Fibroblast of lung (primary cell): ENCODE measurements at regions not wholly inside any gene's neighbourhood (a gene's known extent, or its start where the extent isn't known, plus 50 kb on each side); places are given as distances from the start of the nearest gene placed in this dataset.

ENCODE experiments used
- DNase-seq, 2 donors: peaks; one replicate each; pipeline versions ENCODE4 v3.0.0 to v3.0.0-alpha.2; 2010; ENCODE audit warnings: low read depth in 2 of 2
- H2AFZ ChIP-seq: 2 replicates; pipeline ENCODE4 v1.5.1; 2012; ENCODE audit warnings: low read length, control low read depth, inconsistent platforms
- H3K27ac ChIP-seq: 2 replicates; pipeline ENCODE4 v1.5.1; 2011; ENCODE audit warnings: low read length, control low read depth; ENCODE audit not compliant: insufficient read depth
- H3K27me3 ChIP-seq: 2 replicates; pipeline ENCODE4 v1.5.1; 2011; ENCODE audit warnings: mild to moderate bottlenecking, low read length; ENCODE audit not compliant: control insufficient read depth, insufficient read depth
- H3K36me3 ChIP-seq: 2 replicates; pipeline ENCODE4 v1.5.1; 2011; ENCODE audit warnings: low read length; ENCODE audit not compliant: control insufficient read depth, insufficient read depth
- H3K4me1 ChIP-seq: 2 replicates; pipeline ENCODE4 v1.5.1; 2011; ENCODE audit warnings: low read length; ENCODE audit not compliant: control insufficient read depth, insufficient read depth; ENCODE audit errors: extremely low read depth
- H3K4me2 ChIP-seq: 2 replicates; pipeline ENCODE4 v1.5.1; 2011; ENCODE audit warnings: low read length, control low read depth; ENCODE audit not compliant: insufficient read depth; ENCODE audit errors: extremely low read depth
- H3K4me3 ChIP-seq, 4 experiments: fragments of 200-600 bp in 1 of 4; sonication (generic) in 1 of 4; replicated peaks in 1 of 4; 2 replicates each; pipeline ENCODE4 v1.5.1; 2011 to 2016; ENCODE audit warnings: low read length in 4 of 4, low read depth in 3 of 4, mild to moderate bottlenecking in 3 of 4, control low read depth in 2 of 4, inconsistent platforms in 1 of 4, mixed read lengths in 1 of 4; ENCODE audit not compliant: insufficient read depth in 1 of 4; ENCODE audit errors: control extremely low read depth in 1 of 4
- H3K79me2 ChIP-seq: 2 replicates; pipeline ENCODE4 v1.5.1; 2012; ENCODE audit warnings: mild to moderate bottlenecking, low read length, inconsistent platforms; ENCODE audit not compliant: control insufficient read depth, insufficient read depth
- H3K9ac ChIP-seq: 2 replicates; pipeline ENCODE4 v1.5.1; 2011; ENCODE audit warnings: mild to moderate bottlenecking, low read length, control low read depth; ENCODE audit not compliant: insufficient read depth
- H3K9me3 ChIP-seq: 2 replicates; pipeline ENCODE4 v1.5.1; 2012; ENCODE audit warnings: low read depth, low read length; ENCODE audit not compliant: control insufficient read depth, insufficient read depth
- H4K20me1 ChIP-seq: 2 replicates; pipeline ENCODE4 v1.5.1; 2011; ENCODE audit warnings: low read length; ENCODE audit not compliant: control insufficient read depth, insufficient read depth; ENCODE audit errors: extremely low read depth
- CTCF ChIP-seq, 2 donors: IDR thresholded peaks in 1 of 2; conservative IDR thresholded peaks in 1 of 2; 1 replicate in 1 of 2; 2 replicates in 1 of 2; pipeline ENCODE4 v1.5.1; 2011 to 2012; ENCODE audit warnings: low read length in 2 of 2, control low read depth in 1 of 2, inconsistent platforms in 1 of 2, low read depth in 1 of 2, mild to moderate bottlenecking in 1 of 2
- EZH2 ChIP-seq: IDR thresholded peaks from 2 replicates; pipeline ENCODE4 v1.5.1; 2012; ENCODE audit warnings: low read length, control low read depth, mild to moderate bottlenecking; ENCODE audit errors: missing control alignments

GRCh38 chr2:176774766-176775451, 437.7 kb upstream of the HNRNPA3 start:
- Histone ChIP-seq H3K27ac (no peak overlapping the region), H4K20me1 (no peaks in the 10 kb centered on the region), H3K4me1 (no peaks in the 10 kb centered on the region), H3K4me2 (no peak overlapping the region), H3K9me3 (no peaks in the 10 kb centered on the region), H3K79me2 (no peaks in the 10 kb centered on the region), H2AFZ (no peak overlapping the region), H3K9ac (no peak overlapping the region), H3K4me3 (no peak overlapping the region), H3K36me3 (no peaks in the 10 kb centered on the region), H3K27me3 (no peaks in the 10 kb centered on the region)
- no peak for DNase-seq
- no peak for TF ChIP-seq EZH2
- no peak for TF ChIP-seq CTCF (conservative IDR thresholded peaks at IDR 0.05 in 1 of 2, IDR thresholded peaks at IDR 0.05 in 1 of 2; ENCODE audit: low read depth in 1 of 2, low read length in 2 of 2)

GRCh38 chr2:176777262-176777661, 435.3 kb upstream of the HNRNPA3 start:
- Histone ChIP-seq H3K27me3 (no peaks in the 10 kb centered on the region), H2AFZ (no peak overlapping the region), H3K79me2 (no peaks in the 10 kb centered on the region), H4K20me1 (no peaks in the 10 kb centered on the region), H3K4me1 (no peaks in the 10 kb centered on the region), H3K4me2 (no peak overlapping the region), H3K9me3 (no peaks in the 10 kb centered on the region), H3K9ac (no peak overlapping the region), H3K27ac (no peak overlapping the region), H3K36me3 (no peaks in the 10 kb centered on the region), H3K4me3 (no peak overlapping the region)
- TF ChIP-seq EZH2 (no peak), CTCF (conservative IDR thresholded peaks at IDR 0.05 in 1 of 2, IDR thresholded peaks at IDR 0.05 in 1 of 2; ENCODE audit: low read depth in 1 of 2, low read length in 2 of 2) (no peak)
- no peak for DNase-seq

- no peaks in the 10 kb centered on the region for H3K27me3 ChIP-seq
Observed at GRCh38 chr2:176779917-176780316, 432.7 kb upstream of the HNRNPA3 start.

More at GRCh38 chr2:176779917-176780316, 432.7 kb upstream of the HNRNPA3 start:
- Histone ChIP-seq H3K4me3 (no peak overlapping the region), H3K4me2 (no peak overlapping the region), H3K27ac (no peak overlapping the region), H2AFZ (no peak overlapping the region), H3K4me1 (no peaks in the 10 kb centered on the region), H3K79me2 (no peaks in the 10 kb centered on the region), H3K9ac (no peak overlapping the region), H4K20me1 (no peaks in the 10 kb centered on the region), H3K9me3 (no peaks in the 10 kb centered on the region), H3K36me3 (no peaks in the 10 kb centered on the region)
- TF ChIP-seq EZH2 (no peak), CTCF (conservative IDR thresholded peaks at IDR 0.05 in 1 of 2, IDR thresholded peaks at IDR 0.05 in 1 of 2; ENCODE audit: low read depth in 1 of 2, low read length in 2 of 2) (no peak)
- no peak for DNase-seq
